ENCODE measurements at regions not wholly inside any gene's neighbourhood (a gene's known extent, or its start where the extent isn't known, plus 50 kb on each side); places are given as distances from the start of the nearest gene placed in this dataset.

DNA sequence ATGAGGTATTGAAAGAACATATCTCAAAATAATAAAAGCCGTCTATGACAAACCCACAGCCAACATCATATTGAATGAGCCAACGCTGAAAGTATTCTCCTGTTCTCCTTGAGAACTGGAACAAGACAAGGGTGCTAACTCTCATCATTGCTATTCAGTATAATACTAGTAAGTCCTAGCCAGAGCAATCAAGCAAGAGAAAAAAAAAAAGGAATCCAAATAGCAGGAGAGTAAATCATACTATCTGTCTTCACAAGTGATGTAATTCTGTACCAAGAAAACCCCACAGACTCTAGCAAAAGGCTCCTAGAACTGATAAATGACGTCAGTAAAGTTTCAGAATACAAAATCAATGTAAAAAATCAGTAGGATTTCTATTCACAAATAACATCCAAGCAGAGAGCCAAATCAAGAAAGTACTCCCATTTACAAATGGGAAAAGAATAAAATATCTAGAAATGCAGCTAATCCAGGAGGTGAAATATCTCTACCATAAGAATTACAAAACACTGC lies 1632.8 kb downstream of the NCAM2 start:
- DNase-seq: no peak
- Mint-ChIP-seq H3K9me3 (peaks cover 0 to 4% (median 0%) of the 10 kb centered on the region in 8 donors), H3K36me3 (no peaks in the 10 kb centered on the region), H3K4me1 (no peaks in the 10 kb centered on the region), H3K27ac (no peak overlapping the region), H3K27me3 (no peaks in the 10 kb centered on the region), H3K4me3 (no peak overlapping the region)
- CTCF ChIA-PET (ENCODE audit: partially characterized antibody): no interaction called here
- Histone ChIP-seq H3K4me3 (ENCODE audit: low read length in 2 of 2) (no peak overlapping the region), H3K27ac (ENCODE audit: low read depth, low read length) (no peak overlapping the region), H3K36me3 (ENCODE audit: insufficient read depth, low read length) (no peaks in the 10 kb centered on the region), H3K27me3 (ENCODE audit: insufficient read depth, low read length) (no peaks in the 10 kb centered on the region), H3K9me3 (ENCODE audit: control insufficient read depth in 1 of 2, low read length in 2 of 2) (no peaks in the 10 kb centered on the region), H3K4me1 (ENCODE audit: insufficient read depth, low read length) (no peaks in the 10 kb centered on the region)
- POLR2A ChIA-PET (ENCODE audit: partially characterized antibody): no interaction called here
- intact Hi-C loops (cut with micrococcal nuclease): no loop called here

DNA sequence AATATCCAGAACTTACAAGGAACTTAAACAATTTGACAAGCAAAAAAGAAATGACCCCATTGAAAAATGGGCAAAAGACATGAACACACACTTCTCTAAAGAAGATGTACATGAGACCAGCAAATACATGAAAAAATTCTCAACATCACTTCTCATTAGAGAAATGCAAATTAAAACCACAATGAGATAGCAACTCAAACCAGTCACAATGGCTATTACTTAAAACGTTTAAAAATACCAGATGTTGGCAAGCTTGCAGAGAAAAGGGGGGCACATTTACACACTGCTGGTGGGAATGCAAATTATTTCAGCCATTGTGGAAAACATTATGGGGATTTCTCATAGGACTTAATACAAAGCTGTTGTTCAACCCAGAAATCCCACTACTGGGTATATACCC lies 1634.0 kb downstream of the NCAM2 start:
- H3K36me3 Mint-ChIP-seq: no peaks in the 10 kb centered on the region
- H3K9me3 Mint-ChIP-seq: peaks cover 0 to 6% (median 0%) of the 10 kb centered on the region in 8 donors
- H3K27me3 ChIP-seq (ENCODE audit: insufficient read depth, low read length): no peaks in the 10 kb centered on the region
- H3K4me1 Mint-ChIP-seq: no peaks in the 10 kb centered on the region
- ChIA-PET POLR2A (ENCODE audit: partially characterized antibody) (no interaction called here), CTCF (ENCODE audit: partially characterized antibody) (no interaction called here)
- H3K36me3 ChIP-seq (ENCODE audit: insufficient read depth, low read length): no peaks in the 10 kb centered on the region
- intact Hi-C loops (cut with micrococcal nuclease): no loop called here
- no peak for DNase-seq
- no peak overlapping the region for H3K4me3 ChIP-seq (ENCODE audit: low read length in 2 of 2)
- no peaks in the 10 kb centered on the region for H3K4me1 ChIP-seq (ENCODE audit: insufficient read depth, low read length)
- no peaks in the 10 kb centered on the region for H3K9me3 ChIP-seq (ENCODE audit: control insufficient read depth in 1 of 2, low read length in 2 of 2)
- H3K4me3 Mint-ChIP-seq: no peak overlapping the region
- no peaks in the 10 kb centered on the region for H3K27me3 Mint-ChIP-seq
- no peak overlapping the region for H3K27ac ChIP-seq (ENCODE audit: low read depth, low read length)
- H3K27ac Mint-ChIP-seq: no peak overlapping the region

DNA sequence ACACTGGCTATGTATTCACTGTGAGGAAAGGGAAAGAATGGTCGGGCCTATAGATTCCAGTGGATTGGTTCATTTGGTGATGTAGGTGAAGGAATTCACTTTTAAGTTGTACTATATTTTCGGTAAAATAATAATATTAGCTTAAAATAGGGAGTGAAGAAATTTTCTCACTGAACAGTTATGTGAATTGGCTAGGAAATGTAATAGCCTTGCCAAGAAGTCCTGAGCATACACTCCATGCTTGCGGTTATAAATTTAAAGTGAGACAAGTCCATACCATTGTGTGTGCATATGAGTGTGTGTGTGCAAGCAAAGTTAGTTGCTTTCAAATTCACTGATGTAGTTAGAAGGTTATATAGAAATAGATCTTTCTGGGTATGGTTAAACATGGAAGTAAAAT lies 1651.0 kb downstream of the NCAM2 start:
- POLR2A ChIA-PET (ENCODE audit: partially characterized antibody): no interaction called here
- peaks cover 0 to 6% (median 3%) of the 10 kb centered on the region in 8 donors for H3K9me3 Mint-ChIP-seq
- DNase-seq: no peak
- Histone ChIP-seq H3K27me3 (ENCODE audit: insufficient read depth, low read length) (no peaks in the 10 kb centered on the region), H3K27ac (ENCODE audit: low read depth, low read length) (no peak overlapping the region), H3K4me1 (ENCODE audit: insufficient read depth, low read length) (no peaks in the 10 kb centered on the region), H3K4me3 (ENCODE audit: low read length in 2 of 2) (no peak overlapping the region), H3K36me3 (ENCODE audit: insufficient read depth, low read length) (no peaks in the 10 kb centered on the region), H3K9me3 (ENCODE audit: control insufficient read depth in 1 of 2, low read length in 2 of 2) (no peaks in the 10 kb centered on the region)
- intact Hi-C loops (cut with micrococcal nuclease): no loop called here
- no peaks in the 10 kb centered on the region for H3K4me1 Mint-ChIP-seq
- no peaks in the 10 kb centered on the region for H3K36me3 Mint-ChIP-seq
- CTCF ChIA-PET (ENCODE audit: partially characterized antibody): no interaction called here
- no peak overlapping the region for H3K4me3 Mint-ChIP-seq
- no peak overlapping the region for H3K27ac Mint-ChIP-seq
- no peaks in the 10 kb centered on the region for H3K27me3 Mint-ChIP-seq

DNA sequence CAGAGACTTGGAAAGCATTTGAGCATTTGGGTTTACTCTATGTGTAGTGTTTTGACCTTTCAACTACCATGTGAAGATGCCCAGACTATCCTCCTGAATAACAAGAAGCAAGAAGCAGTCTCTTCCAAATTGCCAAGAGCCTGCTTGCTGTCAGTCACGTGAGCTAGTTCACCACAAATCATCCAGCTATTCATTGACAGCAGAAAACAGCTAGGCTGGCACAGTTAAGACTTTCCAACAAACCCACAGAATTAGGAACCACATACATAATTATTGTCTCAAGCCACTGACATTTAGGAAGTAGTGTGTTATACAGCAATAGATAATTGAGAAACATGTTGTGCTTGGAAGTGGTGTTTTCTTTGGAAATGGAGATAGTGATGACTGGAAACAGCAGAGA lies 1652.0 kb downstream of the NCAM2 start:
- H3K4me3 Mint-ChIP-seq: no peak overlapping the region
- no peaks in the 10 kb centered on the region for H3K36me3 ChIP-seq (ENCODE audit: insufficient read depth, low read length)
- no peaks in the 10 kb centered on the region for H3K36me3 Mint-ChIP-seq
- ChIA-PET POLR2A (ENCODE audit: partially characterized antibody) (no interaction called here), CTCF (ENCODE audit: partially characterized antibody) (no interaction called here)
- H3K27me3 ChIP-seq (ENCODE audit: insufficient read depth, low read length): no peaks in the 10 kb centered on the region
- H3K27ac ChIP-seq (ENCODE audit: low read depth, low read length): no peak overlapping the region
- H3K27ac Mint-ChIP-seq: no peak overlapping the region
- H3K4me1 Mint-ChIP-seq: no peaks in the 10 kb centered on the region
- no peak overlapping the region for H3K4me3 ChIP-seq (ENCODE audit: low read length in 2 of 2)
- intact Hi-C loops (cut with micrococcal nuclease): no loop called here
- H3K9me3 ChIP-seq (ENCODE audit: control insufficient read depth in 1 of 2, low read length in 2 of 2): no peaks in the 10 kb centered on the region
- H3K4me1 ChIP-seq (ENCODE audit: insufficient read depth, low read length): no peaks in the 10 kb centered on the region
- no peak for DNase-seq
- peaks cover 0 to 6% (median 3%) of the 10 kb centered on the region in 8 donors for H3K9me3 Mint-ChIP-seq
- H3K27me3 Mint-ChIP-seq: no peaks in the 10 kb centered on the region

DNA sequence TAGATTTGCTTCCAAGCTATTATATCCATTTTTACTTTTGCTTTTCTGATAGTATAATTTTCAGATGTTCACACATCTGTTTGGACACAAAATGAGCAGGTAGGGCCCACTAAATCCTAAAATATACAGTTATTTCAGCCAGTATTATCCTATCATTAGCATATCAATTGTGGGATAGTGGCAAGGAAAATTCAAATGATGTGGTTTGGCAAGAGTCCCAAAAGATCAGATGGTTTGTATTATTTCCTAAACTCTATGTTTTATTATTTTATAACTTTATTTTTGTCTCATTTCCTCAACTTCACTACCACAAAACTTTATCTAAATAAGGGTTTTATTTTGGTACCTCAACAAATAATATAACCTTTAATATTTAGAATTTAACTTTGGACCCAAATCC lies 1659.6 kb downstream of the NCAM2 start:
- no peak overlapping the region for H3K27ac ChIP-seq (ENCODE audit: low read depth, low read length)
- intact Hi-C loops (cut with micrococcal nuclease): no loop called here
- ChIA-PET CTCF (ENCODE audit: partially characterized antibody) (no interaction called here), POLR2A (ENCODE audit: partially characterized antibody) (no interaction called here)
- Mint-ChIP-seq H3K4me3 (no peak overlapping the region), H3K4me1 (no peaks in the 10 kb centered on the region), H3K27me3 (no peaks in the 10 kb centered on the region), H3K9me3 (no peaks in the 10 kb centered on the region), H3K27ac (no peak overlapping the region), H3K36me3 (no peaks in the 10 kb centered on the region)
- no peak overlapping the region for H3K4me3 ChIP-seq (ENCODE audit: low read length in 2 of 2)
- no peaks in the 10 kb centered on the region for H3K27me3 ChIP-seq (ENCODE audit: insufficient read depth, low read length)
- no peaks in the 10 kb centered on the region for H3K9me3 ChIP-seq (ENCODE audit: control insufficient read depth in 1 of 2, low read length in 2 of 2)
- no peaks in the 10 kb centered on the region for H3K36me3 ChIP-seq (ENCODE audit: insufficient read depth, low read length)
- H3K4me1 ChIP-seq (ENCODE audit: insufficient read depth, low read length): no peaks in the 10 kb centered on the region
- DNase-seq: no peak

DNA sequence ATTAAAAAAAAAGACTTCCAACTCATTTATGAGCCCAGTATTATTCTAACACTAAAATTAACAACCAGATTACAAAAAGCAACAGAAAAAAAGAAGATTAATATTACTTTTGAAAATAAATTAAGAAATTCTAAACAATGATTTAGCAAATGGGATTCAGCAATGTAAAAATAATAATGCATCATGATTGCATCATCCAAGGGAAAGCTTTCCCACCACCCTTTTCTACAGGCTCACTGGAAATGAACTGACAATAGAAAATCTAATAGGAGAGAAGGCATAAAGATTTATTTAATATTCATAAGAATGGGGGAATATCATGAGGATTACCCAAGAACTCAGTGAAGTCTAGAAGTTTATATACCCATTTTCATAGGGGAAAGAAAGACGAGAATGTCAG lies 1671.9 kb downstream of the NCAM2 start:
- intact Hi-C loops (cut with micrococcal nuclease): no loop called here
- H3K27me3 ChIP-seq (ENCODE audit: insufficient read depth, low read length): no peaks in the 10 kb centered on the region
- H3K36me3 Mint-ChIP-seq: no peaks in the 10 kb centered on the region
- ChIA-PET CTCF (ENCODE audit: partially characterized antibody) (no interaction called here), POLR2A (ENCODE audit: partially characterized antibody) (no interaction called here)
- no peaks in the 10 kb centered on the region for H3K4me1 ChIP-seq (ENCODE audit: insufficient read depth, low read length)
- no peaks in the 10 kb centered on the region for H3K9me3 ChIP-seq (ENCODE audit: control insufficient read depth in 1 of 2, low read length in 2 of 2)
- no peak for DNase-seq
- H3K27me3 Mint-ChIP-seq: no peaks in the 10 kb centered on the region
- no peaks in the 10 kb centered on the region for H3K36me3 ChIP-seq (ENCODE audit: insufficient read depth, low read length)
- H3K4me3 ChIP-seq (ENCODE audit: low read length in 2 of 2): no peak overlapping the region
- no peak overlapping the region for H3K4me3 Mint-ChIP-seq
- H3K27ac Mint-ChIP-seq: no peak overlapping the region
- no peaks in the 10 kb centered on the region for H3K4me1 Mint-ChIP-seq
- no peak overlapping the region for H3K27ac ChIP-seq (ENCODE audit: low read depth, low read length)
- peaks cover 0 to 16% (median 4%) of the 10 kb centered on the region in 8 donors for H3K9me3 Mint-ChIP-seq

DNA sequence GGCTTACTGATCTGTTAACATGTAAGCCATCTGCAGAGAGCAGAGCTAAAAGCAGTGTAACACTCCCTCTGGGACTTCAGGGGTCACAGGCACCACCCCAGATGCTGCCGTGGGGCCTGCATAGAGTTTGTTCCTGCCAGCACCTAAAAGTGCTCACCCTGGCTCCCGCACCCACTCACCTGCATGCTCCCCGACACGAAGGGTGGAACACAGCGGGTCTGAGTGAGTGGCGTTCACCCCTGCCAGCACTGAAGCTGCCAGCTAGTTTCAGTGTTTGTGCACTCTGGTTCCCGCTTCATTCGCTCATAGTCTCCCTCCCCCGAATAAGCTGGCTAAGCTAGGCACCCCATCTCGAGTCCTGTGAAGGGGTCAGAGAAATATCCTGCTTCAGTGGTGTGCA lies 1681.0 kb downstream of the NCAM2 start:
- intact Hi-C loops (cut with micrococcal nuclease): no loop called here
- DNase-seq: no peak
- H3K27ac ChIP-seq (ENCODE audit: low read depth, low read length): no peak overlapping the region

DNA sequence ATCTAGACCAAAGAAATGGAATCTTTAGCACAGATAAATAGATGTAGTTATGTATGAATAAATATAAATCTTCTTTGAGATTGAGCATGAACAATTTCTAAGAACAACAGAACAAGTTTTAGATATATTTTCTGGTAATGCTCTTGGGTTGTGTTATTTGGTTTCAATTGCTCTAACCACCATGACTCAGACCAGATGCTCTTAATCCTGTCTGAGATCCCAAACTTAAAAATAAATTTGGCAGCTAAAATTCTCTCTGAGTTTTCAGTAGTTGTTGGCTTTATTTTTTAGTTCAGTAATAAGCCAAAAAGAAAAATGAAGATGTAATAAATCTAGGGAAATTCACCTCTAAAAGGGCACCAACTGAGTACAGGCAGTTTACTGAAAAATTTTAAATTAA lies 1693.4 kb downstream of the NCAM2 start:
- intact Hi-C loops (cut with micrococcal nuclease): no loop called here

More for the DNA sequence above, 1681.0 kb downstream of the NCAM2 start:
- POLR2A ChIA-PET (ENCODE audit: partially characterized antibody): no interaction called here
- Mint-ChIP-seq H3K9me3 (peaks cover 0 to 15% (median 6%) of the 10 kb centered on the region in 8 donors), H3K27me3 (no peaks in the 10 kb centered on the region), H3K4me1 (no peaks in the 10 kb centered on the region), H3K36me3 (no peaks in the 10 kb centered on the region), H3K4me3 (no peak overlapping the region), H3K27ac (no peak overlapping the region)
- no peak overlapping the region for H3K4me3 ChIP-seq (ENCODE audit: low read length in 2 of 2)
- H3K4me1 ChIP-seq (ENCODE audit: insufficient read depth, low read length): no peaks in the 10 kb centered on the region
- no peaks in the 10 kb centered on the region for H3K9me3 ChIP-seq (ENCODE audit: control insufficient read depth in 1 of 2, low read length in 2 of 2)
- H3K36me3 ChIP-seq (ENCODE audit: insufficient read depth, low read length): no peaks in the 10 kb centered on the region
- CTCF ChIA-PET (ENCODE audit: partially characterized antibody): no interaction called here
- H3K27me3 ChIP-seq (ENCODE audit: insufficient read depth, low read length): no peaks in the 10 kb centered on the region

More for the DNA sequence above, 1693.4 kb downstream of the NCAM2 start:
- Mint-ChIP-seq H3K27ac (no peak overlapping the region), H3K9me3 (peaks cover 0 to 30% (median 20%) of the 10 kb centered on the region in 8 donors), H3K4me1 (no peaks in the 10 kb centered on the region), H3K4me3 (no peak overlapping the region), H3K27me3 (no peaks in the 10 kb centered on the region), H3K36me3 (peaks cover 0 to 3% of the 10 kb centered on the region in 2 donors)
- DNase-seq: no peak
- no peaks in the 10 kb centered on the region for H3K27me3 ChIP-seq (ENCODE audit: insufficient read depth, low read length)
- H3K36me3 ChIP-seq (ENCODE audit: insufficient read depth, low read length): no peaks in the 10 kb centered on the region
- no peaks in the 10 kb centered on the region for H3K9me3 ChIP-seq (ENCODE audit: control insufficient read depth in 1 of 2, low read length in 2 of 2)
- no peak overlapping the region for H3K27ac ChIP-seq (ENCODE audit: low read depth, low read length)
- POLR2A ChIA-PET (ENCODE audit: partially characterized antibody): no interaction called here
- H3K4me3 ChIP-seq (ENCODE audit: low read length in 2 of 2): no peak overlapping the region
- CTCF ChIA-PET (ENCODE audit: partially characterized antibody): no interaction called here
- no peaks in the 10 kb centered on the region for H3K4me1 ChIP-seq (ENCODE audit: insufficient read depth, low read length)

Measured in CD4-positive, alpha-beta memory T cell (primary cell).